ENCODE measurements at regions not wholly inside any gene's neighbourhood (a gene's known extent, or its start where the extent isn't known, plus 50 kb on each side); places are given as distances from the start of the nearest gene placed in this dataset.

GRCh38 chr12:98406378-98406777 is 109.0 kb upstream of the TMPO start:
- TF ChIP-seq POLR2A (IDR thresholded peaks at IDR 0.05) (no peak), CTCF (IDR thresholded peaks at IDR 0.05) (no peak)

Data from adrenal gland (tissue), 5 donors.